GM12878 (cell line): ENCODE measurements at regions not wholly inside any gene's neighbourhood (a gene's known extent, or its start where the extent isn't known, plus 50 kb on each side); places are given as distances from the start of the nearest gene placed in this dataset.

Experiments
- ATAC-seq: fragments of 200-7000 bp; cut with Tn5 transposase; 3 replicates; pipeline ENCODE4 v1.9.1; 2020; ENCODE audit warnings: mild to moderate bottlenecking, moderate library complexity
- BruUV-seq: library from RNA; stranded (reverse); fragments of 400-500 nt; replicated peaks from 2 replicates; lab custom pipeline; 2021; lab: Mats Ljungman, UMichigan
- CTCF ChIA-PET: fragments of 300-600 bp; sonication (Branson Sonifier 250); formaldehyde crosslinking; extraction: SDS; loops from one replicate; lab custom pipeline; 2021; ENCODE audit warnings: inconsistent platforms; lab: Yijun Ruan, JAX
- POLR2A ChIA-PET: fragments of 350-600 bp; formaldehyde crosslinking; extraction: SDS; loops from one replicate; lab custom pipeline; 2021; ENCODE audit warnings: inconsistent platforms; lab: Charles Lee
- RAD21 ChIA-PET: fragments of 300-600 bp; sonication (Branson Sonifier 250); formaldehyde crosslinking; loops from one replicate; lab custom pipeline; 2023; ENCODE audit warnings: antibody characterized with exemption; ENCODE audit not compliant: unreplicated experiment; lab: Charles Lee
- SMC1A ChIA-PET: fragments of 300-600 bp; sonication (Branson Sonifier 250); formaldehyde crosslinking; loops from one replicate; lab custom pipeline; 2023; ENCODE audit not compliant: unreplicated experiment, uncharacterized antibody; lab: Charles Lee
- DNase-seq: peaks from one replicate; pipeline ENCODE4 v3.0.0-alpha.2; 2011; ENCODE audit warnings: low read depth, low spot score
- FAIRE-seq: peaks from 3 replicates; lab custom pipeline; 2011; peaks lifted over from hg19 to GRCh38; lab: Jason Lieb, UNC
- H2AFZ ChIP-seq: 2 replicates; pipeline ENCODE4 v1.6.0; 2011; ENCODE audit warnings: low read depth, low read length, control low read depth; ENCODE audit not compliant: control insufficient read depth
- H3K27ac ChIP-seq: 2 replicates; pipeline ENCODE4 v1.5.1; 2011; ENCODE audit warnings: control low read depth; ENCODE audit not compliant: control insufficient read depth, insufficient read depth
- H3K27me3 ChIP-seq, 2 experiments: replicated peaks in 1 of 2; 2 replicates each; pipeline versions ENCODE4 v1.6.0 to v1.6.1; 2011; ENCODE audit warnings: low read length in 1 of 2; ENCODE audit not compliant: control insufficient read depth in 2 of 2, insufficient read depth in 2 of 2
- H3K36me3 ChIP-seq, 2 experiments: 2 replicates each; pipeline ENCODE4 v1.5.1; 2011; ENCODE audit warnings: low read length in 1 of 2; ENCODE audit not compliant: control insufficient read depth in 2 of 2, insufficient read depth in 2 of 2
- H3K4me1 ChIP-seq: 2 replicates; pipeline ENCODE4 v1.6.1; 2011; ENCODE audit warnings: mild to moderate bottlenecking, low read length, moderate library complexity, mixed read lengths; ENCODE audit not compliant: control insufficient read depth, insufficient read depth
- H3K4me2 ChIP-seq: 2 replicates; pipeline ENCODE4 v1.6.0; 2011; ENCODE audit warnings: control low read depth; ENCODE audit not compliant: control insufficient read depth, insufficient read depth
- H3K4me3 ChIP-seq: fragments of 200-600 bp; sonication (generic); 2 replicates; pipeline ENCODE4 v1.5.1; 2016
- H3K79me2 ChIP-seq: 2 replicates; pipeline ENCODE4 v1.6.0; 2011; ENCODE audit warnings: low read length; ENCODE audit not compliant: control insufficient read depth, insufficient read depth
- H3K9ac ChIP-seq: 2 replicates; pipeline ENCODE4 v1.8.0; 2011; ENCODE audit warnings: low read length, control low read depth, mixed read lengths; ENCODE audit not compliant: control insufficient read depth, insufficient read depth
- H3K9me3 ChIP-seq: replicated peaks from 3 replicates; pipeline ENCODE4 v1.5.1; 2011; ENCODE audit warnings: mild to moderate bottlenecking, low read length; ENCODE audit not compliant: control insufficient read depth, insufficient read depth
- H4K20me1 ChIP-seq: 2 replicates; pipeline ENCODE4 v1.6.0; 2011; ENCODE audit not compliant: control insufficient read depth, insufficient read depth
- ATF7 ChIP-seq: fragments of 450-650 bp; IDR thresholded peaks from 2 replicates; pipeline ENCODE4 v1.6.1; 2016; ENCODE audit warnings: low read depth, mild to moderate bottlenecking
- E2F8 ChIP-seq: fragments of 450-650 bp; IDR thresholded peaks from 2 replicates; pipeline ENCODE4 v1.6.1; 2018; ENCODE audit warnings: mild to moderate bottlenecking, low read depth, moderate library complexity; ENCODE audit not compliant: partially characterized antibody
- ESRRA ChIP-seq: IDR thresholded peaks from 2 replicates; pipeline ENCODE4 v1.6.1; 2012; ENCODE audit warnings: mild to moderate bottlenecking, low read length, improper control_type of control experiment
- MTA2 ChIP-seq: fragments of 450-650 bp; IDR thresholded peaks from 2 replicates; pipeline ENCODE4 v1.6.1; 2016; ENCODE audit warnings: low read depth, mild to moderate bottlenecking, moderate library complexity
- PKNOX1 ChIP-seq: fragments of 450-650 bp; IDR thresholded peaks from 2 replicates; pipeline ENCODE4 v1.6.1; 2016; ENCODE audit warnings: mild to moderate bottlenecking
- RELB ChIP-seq: fragments of 450-650 bp; IDR thresholded peaks from 2 replicates; pipeline ENCODE4 v1.6.1; 2017; ENCODE audit warnings: low read depth, mild to moderate bottlenecking, moderate library complexity
- SKIL ChIP-seq: fragments of 450-650 bp; IDR thresholded peaks from 2 replicates; pipeline ENCODE4 v1.6.1; 2017; ENCODE audit warnings: mild to moderate bottlenecking, low read depth, inconsistent platforms; ENCODE audit not compliant: poor library complexity, severe bottlenecking
- SMAD1 ChIP-seq: fragments of 450-650 bp; IDR thresholded peaks from 2 replicates; pipeline ENCODE4 v1.6.1; 2018; ENCODE audit warnings: mild to moderate bottlenecking, low read depth; ENCODE audit not compliant: partially characterized antibody
- SPI1 ChIP-seq: IDR thresholded peaks from 2 replicates; pipeline ENCODE4 v1.6.1; 2011; ENCODE audit warnings: low read depth, mild to moderate bottlenecking, low read length, moderate library complexity, borderline replicate concordance; ENCODE audit not compliant: insufficient read depth
- SRF ChIP-seq, 2 experiments: IDR thresholded peaks; 2 replicates each; pipeline ENCODE4 v1.6.1; 2011; ENCODE audit warnings: low read depth in 2 of 2, low read length in 2 of 2, mild to moderate bottlenecking in 1 of 2, moderate library complexity in 1 of 2
- STAT3 ChIP-seq: IDR thresholded peaks from 2 replicates; pipeline ENCODE4 v1.6.1; 2011; ENCODE audit warnings: low read depth, low read length, improper control_type of control experiment
- SUPT20H ChIP-seq: IDR thresholded peaks from 2 replicates; pipeline ENCODE4 v1.6.1; 2011; ENCODE audit warnings: low read depth, mild to moderate bottlenecking, low read length, moderate library complexity, borderline replicate concordance; ENCODE audit not compliant: control insufficient read depth
- SUZ12 ChIP-seq: fragments of 200-600 bp; sonication (generic); IDR thresholded peaks from one replicate; pipeline ENCODE4 v1.6.1; 2018; ENCODE audit warnings: antibody characterized with exemption, mild to moderate bottlenecking; ENCODE audit not compliant: unreplicated experiment
- TBL1XR1 ChIP-seq: IDR thresholded peaks from 2 replicates; pipeline ENCODE4 v1.6.1; 2012; ENCODE audit warnings: low read depth, low read length, improper control_type of control experiment
- TCF12 ChIP-seq: IDR thresholded peaks from 2 replicates; pipeline ENCODE4 v1.6.1; 2011; ENCODE audit warnings: low read depth, mild to moderate bottlenecking, low read length
- USF2 ChIP-seq: IDR thresholded peaks from 2 replicates; pipeline ENCODE4 v1.6.1; 2011; ENCODE audit warnings: low read depth, low read length, improper control_type of control experiment, borderline replicate concordance
- ZNF622 ChIP-seq: fragments of 450-650 bp; IDR thresholded peaks from 2 replicates; pipeline ENCODE4 v1.6.1; 2017; ENCODE audit warnings: mild to moderate bottlenecking, inconsistent platforms
- WGBS: methylation state at CpG from one replicate; pipeline ENCODE4 v1.1.6; 2016; ENCODE audit warnings: low lambda C conversion rate; ENCODE audit not compliant: insufficient replicate concordance, insufficient coverage; ENCODE audit errors: missing lambda C conversion rate; 5-methylcytosine and 5-hydroxymethylcytosine counted together
- in situ Hi-C: fragments of 300-500 bp; cut with MboI; formaldehyde crosslinking; loops from 9 replicates; pipeline ENCODE4 v1.14.3; 2018; ENCODE audit warnings: mixed read lengths
- intact Hi-C: fragments of 100-400 bp; cut with micrococcal nuclease; formaldehyde crosslinking; loops from one replicate; pipeline ENCODE4 v1.14.2; 2022; ENCODE audit not compliant: unreplicated experiment

GRCh38 chr2:228669690-228670089, 488.2 kb upstream of the SPHKAP start:
- Histone ChIP-seq H3K36me3 (no peaks in the 10 kb centered on the region), H3K4me1 (no peaks in the 10 kb centered on the region), H3K79me2 (no peaks in the 10 kb centered on the region), H3K27ac (no peak overlapping the region), H3K4me3 (no peak overlapping the region), H2AFZ (no peak overlapping the region), H3K4me2 (no peak overlapping the region), H3K9ac (no peak overlapping the region), H3K9me3 (no peaks in the 10 kb centered on the region), H4K20me1 (no peaks in the 10 kb centered on the region), H3K27me3 (no peaks in the 10 kb centered on the region)
- ChIA-PET RAD21 (no interaction called here), POLR2A (no interaction called here), CTCF (no interaction called here), SMC1A (no interaction called here)
- WGBS: 22% methylated on average over 3 of the region's 3 CpGs
- intact Hi-C loops (no loop called here), in situ Hi-C loops (loop anchor here (25.0 kb wide), 1 partner anchor 732 kb away; no protein-coding TSS in a partner anchor)
- DNase-seq (no peak), ATAC-seq (no peak), FAIRE-seq (no peak)
- no TSS peak for BruUV-seq
- TF ChIP-seq MTA2: no peak
- no peak for TF ChIP-seq ATF7
- no peak for TF ChIP-seq PKNOX1
- no peak for TF ChIP-seq E2F8
- no peak for TF ChIP-seq USF2
- TF ChIP-seq ZNF622: no peak
- TF ChIP-seq SPI1: no peak
- no peak for TF ChIP-seq TBL1XR1
- TF ChIP-seq SKIL: no peak
- TF ChIP-seq SMAD1: no peak
- no peak for TF ChIP-seq STAT3
- no peak for TF ChIP-seq TCF12
- TF ChIP-seq SRF (IDR thresholded peaks at IDR 0.05; ENCODE audit: low read depth in 2 of 2, low read length in 2 of 2): no peak
- no peak for TF ChIP-seq ESRRA
- no peak for TF ChIP-seq RELB
- TF ChIP-seq SUPT20H: no peak
- TF ChIP-seq SUZ12: no peak
